Left ventricle myocardium inferior (tissue), 1 donor: ENCODE measurements at regions not wholly inside any gene's neighbourhood (a gene's known extent, or its start where the extent isn't known, plus 50 kb on each side); places are given as distances from the start of the nearest gene placed in this dataset.

ENCODE experiments used
- DNase-seq: peaks from one replicate; pipeline ENCODE4 v3.0.0-alpha.2; 2020
- H3K27ac ChIP-seq: fragments of 200-600 bp; replicated peaks from 2 replicates; pipeline ENCODE4 v1.8.0; 2021
- H3K27me3 ChIP-seq: fragments of 200-600 bp; 2 replicates; pipeline ENCODE4 v1.8.0; 2021; ENCODE audit warnings: low read depth
- H3K36me3 ChIP-seq: fragments of 200-600 bp; 2 replicates; pipeline ENCODE4 v1.8.0; 2021
- H3K4me1 ChIP-seq: fragments of 200-600 bp; 2 replicates; pipeline ENCODE4 v1.8.0; 2021
- H3K4me3 ChIP-seq: fragments of 200-600 bp; 2 replicates; pipeline ENCODE4 v1.8.0; 2021; ENCODE audit warnings: mild to moderate bottlenecking, moderate library complexity
- H3K9me3 ChIP-seq: fragments of 200-600 bp; replicated peaks from 2 replicates; pipeline ENCODE4 v1.8.0; 2021
- intact Hi-C: fragments of 100-400 bp; cut with micrococcal nuclease; formaldehyde crosslinking; loops from one replicate; pipeline ENCODE4 v1.11.0; 2022
- TF ChIP-seq, protein P1 (sequence below): fragments of 200-600 bp; IDR thresholded peaks from 2 replicates; pipeline ENCODE4 v1.8.0; 2021; ENCODE audit warnings: antibody characterized with exemption, mild to moderate bottlenecking, borderline replicate concordance
- donor health status: DM: no; HTN: yes; CAD: no; lungs with severe emphysema.

DNA sequence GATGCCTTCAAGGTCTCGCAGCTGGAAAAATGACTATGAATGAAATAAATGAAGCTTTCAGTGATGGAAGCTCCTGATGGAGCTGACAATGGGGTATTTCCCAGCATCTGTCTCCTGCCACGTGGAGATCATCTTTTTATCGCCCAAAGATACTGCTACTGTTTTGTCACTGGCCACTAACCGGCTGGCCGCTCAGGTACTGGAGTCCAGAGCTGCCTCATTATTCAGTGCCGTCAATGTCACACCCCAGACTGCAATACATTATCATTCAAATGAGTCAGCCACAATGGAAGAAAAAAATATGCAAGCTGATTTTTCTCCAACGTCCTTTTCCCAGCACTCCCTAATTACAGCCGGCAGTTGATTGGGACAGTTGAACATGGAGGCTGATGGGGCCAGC, 280.4 kb downstream of the ZSWIM6 start:
- Histone ChIP-seq H3K27me3 (no peaks in the 10 kb centered on the region), H3K36me3 (no peaks in the 10 kb centered on the region), H3K4me1 (no peaks in the 10 kb centered on the region), H3K27ac (no peak overlapping the region), H3K4me3 (no peak overlapping the region), H3K9me3 (no peaks in the 10 kb centered on the region)
- TF ChIP-seq, protein P1, sequence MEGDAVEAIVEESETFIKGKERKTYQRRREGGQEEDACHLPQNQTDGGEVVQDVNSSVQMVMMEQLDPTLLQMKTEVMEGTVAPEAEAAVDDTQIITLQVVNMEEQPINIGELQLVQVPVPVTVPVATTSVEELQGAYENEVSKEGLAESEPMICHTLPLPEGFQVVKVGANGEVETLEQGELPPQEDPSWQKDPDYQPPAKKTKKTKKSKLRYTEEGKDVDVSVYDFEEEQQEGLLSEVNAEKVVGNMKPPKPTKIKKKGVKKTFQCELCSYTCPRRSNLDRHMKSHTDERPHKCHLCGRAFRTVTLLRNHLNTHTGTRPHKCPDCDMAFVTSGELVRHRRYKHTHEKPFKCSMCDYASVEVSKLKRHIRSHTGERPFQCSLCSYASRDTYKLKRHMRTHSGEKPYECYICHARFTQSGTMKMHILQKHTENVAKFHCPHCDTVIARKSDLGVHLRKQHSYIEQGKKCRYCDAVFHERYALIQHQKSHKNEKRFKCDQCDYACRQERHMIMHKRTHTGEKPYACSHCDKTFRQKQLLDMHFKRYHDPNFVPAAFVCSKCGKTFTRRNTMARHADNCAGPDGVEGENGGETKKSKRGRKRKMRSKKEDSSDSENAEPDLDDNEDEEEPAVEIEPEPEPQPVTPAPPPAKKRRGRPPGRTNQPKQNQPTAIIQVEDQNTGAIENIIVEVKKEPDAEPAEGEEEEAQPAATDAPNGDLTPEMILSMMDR: no peak
- intact Hi-C loops: no loop called here
- no peak for DNase-seq

DNA sequence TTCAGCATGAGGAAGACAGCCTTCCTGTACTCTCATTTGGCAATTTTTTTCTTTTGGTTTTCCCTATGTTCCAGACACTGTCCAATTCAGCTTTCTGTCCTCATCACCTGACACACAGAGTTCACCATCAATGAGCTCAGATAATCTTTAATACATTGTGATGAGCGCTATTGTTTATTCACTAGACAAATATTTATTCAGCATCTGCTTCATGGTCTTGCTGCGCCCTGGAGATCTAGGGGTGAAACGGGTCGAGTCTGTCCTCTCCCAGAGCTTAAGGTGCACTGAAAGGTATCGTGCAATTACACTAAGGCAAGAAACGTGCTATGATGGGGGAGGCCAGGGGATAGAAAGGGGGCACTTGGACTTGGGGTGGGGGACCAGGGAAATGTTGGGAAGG, 281.6 kb downstream of the ZSWIM6 start:
- intact Hi-C loops: no loop called here
- H3K36me3 ChIP-seq: no peaks in the 10 kb centered on the region
- TF ChIP-seq, protein P1: no peak
- H3K4me3 ChIP-seq: no peak overlapping the region
- H3K27me3 ChIP-seq: no peaks in the 10 kb centered on the region
- H3K4me1 ChIP-seq: no peaks in the 10 kb centered on the region
- H3K9me3 ChIP-seq: no peaks in the 10 kb centered on the region
- DNase-seq: no peak
- no peak overlapping the region for H3K27ac ChIP-seq

DNA sequence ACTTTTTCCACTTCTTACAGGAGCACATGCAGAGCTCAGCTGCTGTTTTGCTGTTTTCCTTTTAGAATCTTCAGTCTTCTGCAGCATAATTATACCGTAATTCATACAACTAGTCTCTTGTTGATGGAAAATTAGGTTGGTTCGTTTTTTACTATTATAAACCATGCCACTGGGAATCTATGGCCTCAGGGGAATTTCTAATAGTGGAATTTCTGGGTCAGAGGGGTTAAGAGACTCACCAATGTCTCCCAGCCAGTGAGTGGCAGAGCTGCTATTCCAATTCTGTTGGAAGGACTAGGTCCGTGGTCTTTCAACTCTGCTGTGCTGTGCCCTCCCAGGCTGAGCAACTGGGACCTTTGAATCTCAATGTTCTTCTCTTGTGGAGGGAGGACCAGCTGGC, 282.5 kb downstream of the ZSWIM6 start:
- no peaks in the 10 kb centered on the region for H3K36me3 ChIP-seq

DNA sequence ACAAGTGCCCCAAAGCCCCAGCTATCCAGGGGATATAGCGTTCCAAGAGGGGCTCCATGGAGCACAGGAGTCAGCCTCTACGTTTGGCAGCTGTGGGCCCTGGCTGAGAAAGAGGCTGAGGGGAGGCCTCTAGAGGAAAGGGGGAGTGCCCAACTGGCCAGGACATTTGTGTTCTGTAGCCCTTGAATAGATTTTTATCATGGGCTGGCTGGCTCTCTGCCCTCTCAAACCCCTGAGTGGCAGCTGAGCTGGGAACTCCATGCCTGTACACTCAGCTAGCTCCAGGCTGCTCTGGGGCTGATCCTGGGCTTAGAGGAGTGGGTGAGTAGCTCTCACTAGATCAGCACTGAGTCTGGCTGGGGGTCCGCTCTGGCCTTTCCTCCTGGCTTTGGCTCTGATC, 285.0 kb downstream of the ZSWIM6 start:
- intact Hi-C loops: no loop called here
- no peak for DNase-seq
- H3K27ac ChIP-seq: no peak overlapping the region

More for the DNA sequence above, 282.5 kb downstream of the ZSWIM6 start:
- no peak for DNase-seq
- no peak overlapping the region for H3K27ac ChIP-seq
- no peak overlapping the region for H3K4me3 ChIP-seq
- intact Hi-C loops: no loop called here
- H3K4me1 ChIP-seq: peaks cover 1% of the 10 kb centered on the region
- TF ChIP-seq, protein P1: no peak
- H3K9me3 ChIP-seq: no peaks in the 10 kb centered on the region
- H3K27me3 ChIP-seq: no peaks in the 10 kb centered on the region

DNA sequence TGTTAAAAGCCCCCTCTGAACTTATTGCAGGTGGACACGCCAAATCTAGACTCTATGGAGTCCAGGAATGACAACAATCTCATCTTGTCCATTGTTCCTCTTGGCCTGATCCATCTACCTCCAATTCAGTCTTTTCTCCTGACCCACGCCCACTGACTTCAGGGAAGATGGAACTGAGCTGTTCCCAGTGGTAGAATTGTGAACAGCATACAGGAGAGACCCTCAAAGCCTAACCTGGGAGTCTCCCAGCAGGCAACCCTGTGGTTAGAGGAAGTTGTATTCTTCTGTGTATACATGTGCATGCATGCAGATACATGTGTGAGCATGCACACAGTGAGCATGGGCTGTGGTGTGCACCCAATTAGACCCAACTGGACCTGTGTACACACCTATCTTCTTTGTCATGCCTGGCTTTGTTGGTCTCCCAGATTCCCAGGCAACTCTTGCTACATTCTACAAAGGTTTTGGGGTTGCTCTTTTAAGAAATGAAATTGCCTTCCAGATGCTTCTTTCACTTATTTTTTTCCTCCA, 286.0 kb downstream of the ZSWIM6 start:
- TF ChIP-seq, protein P1: no peak
- H3K27me3 ChIP-seq: no peaks in the 10 kb centered on the region
- H3K4me1 ChIP-seq: peaks cover 20% of the 10 kb centered on the region
- intact Hi-C loops: no loop called here
- H3K36me3 ChIP-seq: no peaks in the 10 kb centered on the region
- H3K9me3 ChIP-seq: no peaks in the 10 kb centered on the region
- no peak overlapping the region for H3K4me3 ChIP-seq
- H3K27ac ChIP-seq: no peak overlapping the region
- DNase-seq: no peak

More for the DNA sequence above, 285.0 kb downstream of the ZSWIM6 start:
- no peak overlapping the region for H3K4me3 ChIP-seq
- no peaks in the 10 kb centered on the region for H3K9me3 ChIP-seq
- H3K36me3 ChIP-seq: no peaks in the 10 kb centered on the region
- no peaks in the 10 kb centered on the region for H3K27me3 ChIP-seq
- TF ChIP-seq, protein P1: no peak
- H3K4me1 ChIP-seq: peaks cover 20% of the 10 kb centered on the region

DNA sequence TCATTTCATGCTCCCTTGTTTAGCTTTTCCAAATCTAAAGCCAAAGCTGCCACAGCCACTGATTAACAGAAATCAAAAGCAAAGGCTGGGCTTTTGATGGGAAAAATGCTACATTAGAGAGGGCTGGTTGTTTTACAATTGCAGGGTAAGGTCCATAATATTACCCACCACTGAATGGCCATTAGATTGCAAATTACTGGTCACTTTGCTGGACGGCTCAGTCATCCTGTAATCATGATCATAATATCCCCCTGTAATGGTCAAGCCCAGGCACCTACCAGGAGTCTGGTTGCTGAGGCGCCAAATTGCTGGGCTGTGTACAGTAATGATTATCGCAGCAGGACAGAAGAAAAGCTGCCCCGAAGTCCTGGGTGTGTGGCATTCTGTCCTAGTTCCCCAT, 286.5 kb downstream of the ZSWIM6 start:
- H3K36me3 ChIP-seq: no peaks in the 10 kb centered on the region
- no peak overlapping the region for H3K27ac ChIP-seq
- TF ChIP-seq, protein P1: no peak
- H3K27me3 ChIP-seq: no peaks in the 10 kb centered on the region
- intact Hi-C loops: no loop called here
- peaks cover 25% of the 10 kb centered on the region for H3K4me1 ChIP-seq
- DNase-seq: no peak
- H3K4me3 ChIP-seq: no peak overlapping the region
- H3K9me3 ChIP-seq: no peaks in the 10 kb centered on the region
